PC-3 (cell line): ENCODE measurements at regions not wholly inside any gene's neighbourhood (a gene's known extent, or its start where the extent isn't known, plus 50 kb on each side); places are given as distances from the start of the nearest gene placed in this dataset.

Experiments used
- EZH2 ChIP-seq: fragments of 300-600 bp; sonication (generic); IDR thresholded peaks from one replicate; pipeline ENCODE4 v1.6.1; 2017; ENCODE audit warnings: antibody characterized with exemption, mild to moderate bottlenecking, low read length; ENCODE audit not compliant: unreplicated experiment
- EZH2phosphoT487 ChIP-seq: fragments of 300-600 bp; sonication (generic); IDR thresholded peaks from 2 replicates; pipeline ENCODE4 v1.6.1; 2018; ENCODE audit warnings: mild to moderate bottlenecking, antibody characterized with exemption, low read length, borderline replicate concordance
- TF ChIP-seq, protein P1 (sequence below): fragments of 300-600 bp; sonication (generic); conservative IDR thresholded peaks from 2 replicates; pipeline ENCODE4 v1.5.1; 2017; ENCODE audit warnings: antibody characterized with exemption, low read depth, mild to moderate bottlenecking, low read length

DNA sequence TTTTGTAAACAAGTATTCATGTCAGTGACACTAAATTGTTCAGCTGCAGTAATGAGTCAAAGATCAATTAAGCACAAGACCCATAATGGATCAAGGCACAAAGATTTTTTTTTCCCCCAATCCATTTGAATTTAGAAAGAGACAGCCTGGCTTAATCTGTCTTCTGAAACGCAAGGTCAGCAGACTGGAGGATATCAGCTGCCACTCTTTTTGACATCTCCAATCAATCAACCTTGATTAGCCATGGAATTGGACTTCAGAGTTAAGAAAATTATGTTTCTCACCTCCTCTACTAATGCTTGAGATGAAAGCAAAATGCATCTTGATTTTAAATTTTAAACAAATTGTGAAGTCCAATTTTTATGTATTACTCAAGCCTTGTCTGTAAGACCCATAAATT, 642.4 kb upstream of the STEAP1 start:
- TF ChIP-seq EZH2 (no peak), EZH2phosphoT487 (no peak)
- TF ChIP-seq, protein P1, sequence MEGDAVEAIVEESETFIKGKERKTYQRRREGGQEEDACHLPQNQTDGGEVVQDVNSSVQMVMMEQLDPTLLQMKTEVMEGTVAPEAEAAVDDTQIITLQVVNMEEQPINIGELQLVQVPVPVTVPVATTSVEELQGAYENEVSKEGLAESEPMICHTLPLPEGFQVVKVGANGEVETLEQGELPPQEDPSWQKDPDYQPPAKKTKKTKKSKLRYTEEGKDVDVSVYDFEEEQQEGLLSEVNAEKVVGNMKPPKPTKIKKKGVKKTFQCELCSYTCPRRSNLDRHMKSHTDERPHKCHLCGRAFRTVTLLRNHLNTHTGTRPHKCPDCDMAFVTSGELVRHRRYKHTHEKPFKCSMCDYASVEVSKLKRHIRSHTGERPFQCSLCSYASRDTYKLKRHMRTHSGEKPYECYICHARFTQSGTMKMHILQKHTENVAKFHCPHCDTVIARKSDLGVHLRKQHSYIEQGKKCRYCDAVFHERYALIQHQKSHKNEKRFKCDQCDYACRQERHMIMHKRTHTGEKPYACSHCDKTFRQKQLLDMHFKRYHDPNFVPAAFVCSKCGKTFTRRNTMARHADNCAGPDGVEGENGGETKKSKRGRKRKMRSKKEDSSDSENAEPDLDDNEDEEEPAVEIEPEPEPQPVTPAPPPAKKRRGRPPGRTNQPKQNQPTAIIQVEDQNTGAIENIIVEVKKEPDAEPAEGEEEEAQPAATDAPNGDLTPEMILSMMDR, result no peak
